ENCODE measurements at regions not wholly inside any gene's neighbourhood (a gene's known extent, or its start where the extent isn't known, plus 50 kb on each side); places are given as distances from the start of the nearest gene placed in this dataset.

GRCh38 chr5:91514400-91514799, 131.3 kb upstream of the ARRDC3 start:
- no peak for TF ChIP-seq CTCF (IDR thresholded peaks at IDR 0.05)
- no peak for TF ChIP-seq POLR2A (IDR thresholded peaks at IDR 0.05)

All from thyroid gland (tissue), 4 donors.